Stomach smooth muscle (tissue), 2 donors: ENCODE measurements at regions not wholly inside any gene's neighbourhood (a gene's known extent, or its start where the extent isn't known, plus 50 kb on each side); places are given as distances from the start of the nearest gene placed in this dataset.

ENCODE experiments used
- H3K27ac ChIP-seq: one replicate; pipeline ENCODE4 v1.7.0; 2013; ENCODE audit warnings: mild to moderate bottlenecking, low read length, inconsistent platforms
- H3K27me3 ChIP-seq, 2 donors: one replicate each; pipeline ENCODE4 v1.7.0; 2013; ENCODE audit warnings: low read length in 2 of 2; ENCODE audit not compliant: insufficient read depth in 2 of 2, control insufficient read depth in 1 of 2
- H3K36me3 ChIP-seq, 2 donors: one replicate each; pipeline ENCODE4 v1.7.0; 2013; ENCODE audit warnings: low read length in 2 of 2; ENCODE audit not compliant: control insufficient read depth in 2 of 2, insufficient read depth in 2 of 2
- H3K4me1 ChIP-seq: one replicate; pipeline ENCODE4 v1.7.0; 2013; ENCODE audit warnings: low read length; ENCODE audit not compliant: control insufficient read depth, insufficient read depth
- H3K4me3 ChIP-seq, 2 donors: one replicate each; pipeline ENCODE4 v1.7.0; 2013; ENCODE audit warnings: low read length in 2 of 2
- H3K9ac ChIP-seq, 2 donors: one replicate each; pipeline ENCODE4 v1.7.0; 2013; ENCODE audit warnings: low read length in 2 of 2, mild to moderate bottlenecking in 1 of 2
- H3K9me3 ChIP-seq, 2 donors: one replicate each; pipeline ENCODE4 v1.7.0; 2013; ENCODE audit warnings: low read length in 2 of 2; ENCODE audit not compliant: control insufficient read depth in 2 of 2
- donor health status: healthy.
- donor health status: Pancreatic carcinoma.

GRCh38 chr14:85711620-85712019 lies 181.7 kb downstream of the FLRT2 start:
- no peak overlapping the region for H3K9ac ChIP-seq
- no peaks in the 10 kb centered on the region for H3K36me3 ChIP-seq
- H3K27me3 ChIP-seq: no peaks in the 10 kb centered on the region

More at GRCh38 chr14:85711620-85712019, 181.7 kb downstream of the FLRT2 start:
- Histone ChIP-seq H3K27ac (no peak overlapping the region), H3K4me3 (no peak overlapping the region), H3K9me3 (no peaks in the 10 kb centered on the region), H3K4me1 (no peaks in the 10 kb centered on the region)
